ENCODE measurements at regions not wholly inside any gene's neighbourhood (a gene's known extent, or its start where the extent isn't known, plus 50 kb on each side); places are given as distances from the start of the nearest gene placed in this dataset.
"Not testable (repeated sequence)": the region's sequence is repeated elsewhere in the genome, so short reads cannot be mapped to it uniquely, and the experiment has no call there.

DNA sequence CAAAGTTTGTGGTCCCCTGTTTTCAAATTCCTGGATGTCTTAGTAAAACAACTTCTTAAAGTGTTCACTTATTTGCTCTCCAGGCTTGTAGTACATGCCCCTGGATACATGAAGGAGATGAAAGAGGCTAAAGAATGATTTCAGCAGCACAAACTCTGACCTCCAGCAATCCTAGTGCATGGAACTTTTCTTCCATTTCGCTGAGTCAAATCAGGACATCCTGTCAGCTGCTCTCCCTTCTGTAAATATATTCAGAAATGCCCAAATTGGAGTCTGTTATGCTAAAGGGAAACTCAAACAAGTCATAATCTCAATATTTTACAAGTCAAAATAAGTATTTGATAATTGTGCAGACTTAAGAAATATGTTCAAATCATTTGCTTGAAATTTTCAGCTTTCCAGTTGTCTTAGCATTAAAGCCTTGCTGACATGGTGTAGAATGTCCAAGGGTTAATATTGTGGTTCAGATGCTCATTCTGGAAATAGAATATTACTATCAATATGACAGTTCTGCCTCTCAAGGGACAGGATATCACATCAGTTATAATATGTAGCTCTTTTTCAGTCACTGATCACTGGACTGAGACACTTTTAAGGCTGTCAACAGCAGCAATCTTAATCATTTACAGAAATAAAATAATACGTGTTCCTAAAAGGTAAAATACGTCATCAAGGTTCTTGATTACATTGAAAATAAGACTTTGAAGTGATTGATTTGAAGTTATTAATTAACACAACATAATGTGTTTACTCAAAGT lies 1157.3 kb downstream of the PLA2G4A start:
- ATAC-seq = no peak

DNA sequence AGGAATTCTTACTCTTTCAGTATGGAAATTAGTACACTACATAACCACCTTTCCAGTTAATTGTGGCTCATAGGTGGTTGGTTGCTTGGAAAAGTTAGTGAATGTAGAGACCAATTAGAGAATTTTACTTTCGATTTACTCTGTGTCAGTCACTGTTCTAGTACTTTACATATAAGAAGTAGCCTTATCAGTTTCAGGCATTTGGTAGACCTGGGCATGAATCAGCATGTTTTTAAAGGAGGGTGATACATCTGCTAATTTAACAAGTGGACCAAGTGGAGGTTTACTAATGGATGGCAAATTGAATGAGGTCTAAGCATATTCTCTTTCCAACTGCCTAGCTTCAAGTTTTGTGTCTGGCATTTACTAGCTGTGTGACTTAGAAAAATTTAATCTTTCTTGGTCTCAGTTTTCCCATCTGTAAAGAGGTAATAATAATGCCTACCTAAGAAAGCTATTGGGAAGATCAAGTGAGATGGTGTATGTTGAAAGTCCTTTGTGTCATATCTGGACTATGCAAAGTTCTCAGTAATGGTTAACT lies 1158.6 kb downstream of the PLA2G4A start:
- ATAC-seq = no peak

DNA sequence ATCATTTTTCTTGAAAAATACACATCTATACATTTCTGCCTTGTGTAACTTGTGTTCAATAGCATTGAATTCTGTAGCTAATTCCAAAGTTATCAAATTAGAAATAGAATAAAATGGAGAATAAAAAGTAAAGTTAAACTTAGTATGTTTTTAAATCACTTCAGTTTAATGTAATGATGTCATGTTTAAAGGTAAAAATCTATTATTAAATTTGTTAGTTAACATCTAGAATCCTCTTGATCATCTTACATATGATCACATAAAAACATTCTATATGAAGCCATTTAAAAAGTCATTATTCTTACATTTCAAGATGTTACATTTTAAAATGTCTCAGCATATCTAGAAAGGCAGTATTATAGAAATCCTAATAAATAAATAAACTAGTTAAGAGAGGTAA lies 1163.2 kb downstream of the PLA2G4A start:
- ATAC-seq = no peak

DNA sequence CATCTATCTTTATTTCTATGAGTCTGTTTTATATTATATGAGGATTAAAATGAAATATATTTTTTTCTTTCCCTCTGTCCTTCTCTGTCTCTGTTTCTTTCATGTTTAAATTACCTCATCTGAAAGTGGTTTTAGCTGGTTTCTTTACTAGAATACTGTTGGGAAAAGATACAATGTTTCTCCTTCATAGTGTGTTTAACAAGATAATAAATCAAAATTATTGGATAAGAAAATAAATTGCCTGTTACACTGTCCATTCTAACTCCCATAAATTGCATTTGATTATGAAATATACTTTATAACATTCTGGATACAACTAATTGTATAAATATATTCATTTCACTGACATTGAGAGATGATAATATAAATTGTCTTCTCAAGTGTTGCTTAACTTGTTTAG lies 1168.0 kb downstream of the PLA2G4A start:
- ATAC-seq = no peak

DNA sequence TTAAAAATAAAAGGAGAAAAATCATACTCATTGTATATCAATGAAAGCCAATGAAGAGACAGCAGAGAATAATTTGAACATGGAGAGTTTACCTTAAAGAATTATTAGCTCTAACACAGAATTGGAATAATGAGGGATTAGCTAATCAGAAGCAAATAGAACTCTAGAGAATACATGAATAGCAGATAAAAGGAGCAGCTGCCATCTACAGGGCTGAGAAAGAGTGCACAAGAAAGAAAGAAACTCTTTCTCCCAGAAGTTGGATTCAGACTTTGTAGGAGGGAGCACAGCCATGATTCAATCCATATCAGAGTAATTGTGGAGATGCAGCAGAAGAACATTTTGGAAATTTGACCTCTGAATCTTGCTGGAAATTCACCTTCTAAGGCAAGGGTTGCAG lies 1171.2 kb downstream of the PLA2G4A start:
- ATAC-seq = no peak

DNA sequence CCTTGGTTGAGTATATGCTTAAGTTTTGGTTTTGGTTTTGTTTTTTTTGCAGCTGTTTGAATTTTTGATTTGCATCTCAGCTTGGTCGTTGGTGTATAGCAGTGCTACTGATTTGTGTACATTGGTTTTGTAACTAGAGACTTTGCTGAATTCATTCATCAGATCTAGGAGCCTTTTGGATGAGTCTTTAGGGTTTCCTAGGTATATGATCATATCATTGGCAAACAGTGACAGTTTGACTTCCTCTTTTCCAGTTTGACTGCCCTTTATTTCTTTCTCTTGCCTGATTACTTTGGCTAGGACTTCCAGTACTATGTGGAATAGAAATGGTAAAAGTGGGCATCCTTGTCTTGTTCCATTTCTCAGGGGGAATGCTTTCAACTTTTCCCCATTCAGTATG lies 1174.9 kb downstream of the PLA2G4A start:
- ATAC-seq = not testable (repeated sequence)

DNA sequence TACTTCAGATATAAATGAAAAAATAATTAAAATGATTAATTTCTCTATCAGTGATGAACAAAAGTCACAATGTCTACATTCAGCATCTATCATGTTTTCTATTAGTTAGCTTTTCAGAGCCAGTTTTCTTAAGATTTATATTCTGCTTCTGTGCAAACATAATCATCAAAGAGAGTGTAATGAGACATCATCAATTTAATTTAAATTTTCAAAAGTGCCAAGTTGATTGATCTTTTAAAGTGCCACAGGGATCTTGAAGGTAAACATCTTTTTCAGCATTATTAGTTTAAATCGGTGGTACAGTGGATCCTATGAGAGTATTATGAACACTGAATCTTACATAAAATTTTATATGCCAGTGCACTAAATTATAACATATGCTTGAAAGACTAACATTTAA lies 1176.1 kb downstream of the PLA2G4A start:
- ATAC-seq = no peak

DNA sequence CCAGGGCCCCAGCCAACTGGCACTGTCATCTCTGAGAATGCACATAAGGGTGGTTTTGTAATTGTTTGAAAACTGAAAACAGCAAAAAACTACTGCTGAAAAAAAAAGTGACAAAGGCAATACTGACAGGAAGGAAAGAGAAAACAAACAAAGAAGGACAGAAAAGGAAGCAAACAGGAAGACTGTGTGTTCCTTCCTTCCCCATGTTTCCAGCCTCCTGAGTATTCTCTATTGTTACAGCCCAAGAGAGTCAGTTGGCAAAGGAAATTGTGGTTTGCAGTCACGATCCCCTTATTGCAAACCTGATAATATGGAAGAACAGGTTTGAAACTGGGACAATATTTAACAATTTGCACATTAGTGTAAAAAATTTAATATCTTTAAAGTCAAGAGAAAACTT lies 1177.6 kb downstream of the PLA2G4A start:
- ATAC-seq = no peak

DNA sequence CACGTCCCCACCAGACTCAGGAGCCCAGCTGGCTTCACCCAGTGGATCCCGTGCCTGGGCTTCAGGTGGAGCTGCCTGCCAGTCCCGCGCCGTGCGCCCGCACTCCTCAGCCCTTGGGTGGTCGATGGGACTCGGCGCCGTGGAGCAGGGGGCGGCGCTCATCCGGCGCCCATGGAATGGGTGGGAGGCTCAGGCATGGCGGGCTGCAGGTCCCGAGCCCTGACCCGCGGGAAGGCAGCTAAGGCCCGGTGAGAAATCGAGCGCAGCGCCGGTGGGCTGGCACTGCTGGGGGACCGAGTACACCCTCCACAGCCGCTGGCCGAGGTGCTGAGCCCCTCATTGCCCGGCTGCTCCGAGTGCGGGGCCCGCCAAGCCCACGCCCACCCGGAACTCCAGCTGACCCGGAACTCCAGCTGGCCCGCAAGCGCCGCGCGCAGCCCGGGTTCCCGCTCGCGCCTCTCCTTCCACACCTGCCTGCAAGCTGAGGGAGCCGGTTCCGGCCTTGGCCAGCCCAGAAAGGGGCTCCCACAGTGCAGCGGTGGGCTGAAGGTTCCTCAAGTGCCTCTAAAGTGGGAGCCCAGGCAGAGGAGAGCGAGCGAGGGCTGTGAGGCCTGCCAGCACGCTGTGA lies 1184.6 kb downstream of the PLA2G4A start:
- not testable (repeated sequence) for ATAC-seq

DNA sequence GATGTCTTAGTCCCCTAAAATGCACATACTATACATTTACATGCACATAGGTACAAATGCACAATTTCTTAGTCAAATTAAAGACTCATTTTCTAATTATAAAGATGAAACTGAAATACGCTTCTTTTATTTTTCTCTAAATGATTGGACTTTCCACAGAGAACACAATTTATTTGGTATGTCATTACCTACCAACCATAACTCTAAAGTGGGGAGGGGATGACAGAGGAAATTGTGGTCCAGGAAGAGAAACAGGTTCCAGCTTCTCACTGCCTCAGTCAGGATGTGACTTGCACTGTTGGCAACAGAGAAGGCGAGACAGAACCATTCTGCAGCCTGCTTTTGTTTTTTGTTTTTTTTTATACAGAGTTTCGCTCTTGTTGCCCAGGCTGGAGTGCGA lies 1189.2 kb downstream of the PLA2G4A start:
- no peak for ATAC-seq

DNA sequence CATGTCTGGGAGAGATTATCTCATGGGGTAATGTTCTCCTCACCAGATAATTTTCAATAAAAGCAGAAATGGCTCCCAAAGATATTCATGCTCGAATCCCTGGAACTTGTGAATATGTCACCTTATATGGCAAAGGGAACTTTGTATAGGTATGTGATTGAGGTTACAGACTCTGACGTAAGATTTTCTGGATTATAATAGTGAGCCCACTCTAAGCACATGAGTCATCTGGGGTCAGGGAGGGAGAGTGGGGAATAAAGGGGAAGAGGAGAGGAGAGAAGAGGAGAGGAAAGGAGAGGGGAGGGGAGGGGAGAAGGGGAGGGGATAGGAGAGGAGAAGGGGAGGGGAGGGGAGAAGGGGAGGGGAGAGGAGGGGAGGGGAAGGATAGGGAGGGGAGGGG lies 1193.9 kb downstream of the PLA2G4A start:
- no peak for ATAC-seq

DNA sequence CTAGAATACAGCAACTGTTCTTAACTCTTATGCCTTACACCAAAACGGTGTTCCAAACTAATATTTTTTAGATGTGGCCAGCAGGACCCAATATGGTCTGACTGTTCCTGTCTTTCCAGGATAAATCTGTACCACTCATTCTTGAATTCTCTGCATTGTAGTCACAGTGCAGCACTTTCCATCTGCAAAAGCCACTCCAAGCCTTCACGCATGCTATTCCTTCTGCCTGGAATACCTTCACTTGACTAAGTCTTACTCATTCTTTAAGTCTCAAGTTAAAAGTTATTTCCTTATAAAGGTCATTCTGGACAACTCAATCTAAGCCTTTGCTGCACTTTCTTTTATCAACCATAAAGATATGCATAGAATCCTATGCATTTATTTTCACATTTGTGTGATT lies 1194.5 kb downstream of the PLA2G4A start:
- ATAC-seq = no peak

DNA sequence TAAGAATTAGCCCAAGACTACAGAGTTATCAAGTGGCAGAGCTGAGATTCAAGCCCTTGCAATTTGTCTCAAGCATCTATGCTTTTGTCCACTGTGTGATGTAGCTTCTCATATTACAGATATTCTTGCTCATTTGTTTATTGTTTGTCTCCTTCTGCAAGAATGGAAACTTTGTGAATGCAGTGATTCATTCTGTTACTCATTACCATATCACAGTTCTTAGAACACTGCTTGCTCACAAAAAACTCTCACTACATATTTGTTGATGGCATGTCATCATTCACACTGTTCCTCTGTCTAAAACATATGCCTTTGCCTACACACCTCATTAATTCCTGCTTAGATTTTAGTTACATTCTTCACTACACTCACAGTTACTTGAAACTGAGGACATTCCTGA lies 1198.9 kb downstream of the PLA2G4A start:
- no peak for ATAC-seq

DNA sequence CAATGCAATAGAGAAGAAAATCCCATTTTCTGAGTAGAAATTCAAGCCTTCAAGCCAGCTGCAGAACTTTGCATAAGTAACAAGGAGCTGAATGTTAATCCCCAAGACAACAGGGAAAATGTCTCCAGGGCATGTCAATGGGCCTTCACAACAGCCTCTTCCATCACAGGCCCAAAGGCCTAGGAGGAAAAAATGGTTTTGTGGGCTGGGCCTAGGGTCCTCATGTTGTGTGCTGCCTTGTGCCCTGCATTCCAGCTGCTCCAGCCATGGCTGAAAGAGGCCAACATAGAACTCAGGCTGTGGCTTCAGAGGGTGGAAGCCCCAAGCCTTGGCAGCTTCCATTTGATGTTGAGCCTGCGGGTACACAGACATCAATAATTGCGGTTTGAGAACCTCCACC lies 1208.8 kb downstream of the PLA2G4A start:
- ATAC-seq = not testable (repeated sequence)

DNA sequence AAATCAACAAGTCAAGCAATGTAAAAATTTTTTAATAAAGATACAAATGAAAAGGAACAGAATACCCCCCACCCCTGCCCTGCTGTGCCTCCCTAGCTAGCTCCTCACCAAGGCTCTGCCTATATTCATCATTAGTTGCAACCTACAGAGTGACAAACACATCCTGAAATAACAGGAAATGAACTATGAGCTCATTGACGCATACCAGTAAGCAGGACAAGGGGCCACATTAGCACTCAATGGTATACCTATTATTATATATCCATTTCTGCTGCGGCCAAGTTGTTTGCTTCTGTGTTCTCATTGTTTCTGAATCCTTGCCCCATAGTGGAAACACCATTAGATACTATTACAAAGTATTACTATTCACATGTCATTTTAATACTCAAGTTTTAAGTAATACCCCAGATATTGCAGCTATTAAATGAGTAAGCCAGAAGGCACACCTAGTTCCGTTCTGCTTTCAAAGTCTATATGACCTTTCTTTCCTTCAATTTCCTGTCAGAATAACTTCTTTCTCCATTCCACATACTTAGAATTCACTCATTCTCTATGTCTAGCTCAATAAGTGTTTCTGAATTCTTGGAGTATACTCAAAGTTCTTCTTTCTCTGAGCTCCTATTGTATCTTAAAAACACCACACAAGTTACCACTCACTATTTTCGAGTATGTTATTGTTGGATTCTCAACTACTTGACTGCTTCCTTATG lies 1214.9 kb downstream of the PLA2G4A start:
- ATAC-seq = no peak

DNA sequence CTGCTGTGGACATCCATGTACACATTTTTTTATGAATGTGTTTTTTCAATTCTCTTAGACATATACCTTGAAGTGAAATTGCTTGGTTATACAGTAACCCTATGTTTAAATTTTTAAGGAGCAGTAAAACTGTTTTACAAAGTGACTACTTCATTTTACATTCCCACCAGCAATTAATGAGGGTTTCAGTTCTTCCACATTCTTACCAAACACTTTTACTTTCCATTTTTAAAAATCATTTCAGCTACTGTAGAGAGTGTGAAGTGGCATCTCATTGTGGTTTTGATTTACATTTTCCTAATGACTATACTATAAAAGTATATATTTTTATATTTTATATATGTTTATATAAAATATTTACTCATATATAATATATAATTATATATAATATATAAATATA lies 1221.5 kb downstream of the PLA2G4A start:
- ATAC-seq = no peak

DNA sequence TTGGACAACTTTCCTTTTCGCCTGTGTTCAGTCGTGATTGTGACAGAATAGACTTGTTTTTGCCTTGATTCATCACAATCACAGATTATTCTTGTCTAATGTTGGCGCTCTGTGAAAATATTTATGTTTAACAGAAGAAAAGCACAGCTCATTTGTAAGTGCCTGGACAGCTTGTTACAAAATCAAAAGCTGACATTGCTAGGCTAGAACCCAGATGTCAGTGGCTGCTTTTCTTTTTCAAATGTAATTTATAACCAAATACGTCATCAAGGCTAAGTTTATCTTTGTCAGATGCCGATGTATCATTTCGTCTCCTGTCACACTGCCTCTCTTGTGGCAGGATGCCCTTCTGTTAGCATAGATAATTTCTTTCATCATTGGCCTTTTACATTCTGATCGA lies 1227.3 kb downstream of the PLA2G4A start:
- ATAC-seq = no peak

DNA sequence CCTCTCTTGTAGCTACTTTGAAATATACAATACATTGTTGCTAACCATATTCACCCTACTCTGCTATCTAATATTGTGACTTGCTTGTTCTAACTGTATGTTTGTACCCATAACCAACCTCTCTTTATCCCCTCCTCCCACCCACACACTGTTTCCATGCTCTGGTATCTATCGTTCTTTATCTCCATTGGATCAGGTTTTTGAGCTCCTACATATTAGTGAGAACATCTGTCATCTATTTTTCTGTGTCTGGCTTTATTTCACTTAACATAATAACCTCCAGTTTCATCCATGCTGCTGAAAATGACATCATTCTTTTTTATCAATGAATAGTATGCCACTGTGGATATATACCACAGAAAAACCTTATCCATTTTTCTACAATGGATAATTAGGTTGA lies 1230.1 kb downstream of the PLA2G4A start:
- ATAC-seq = no peak

DNA sequence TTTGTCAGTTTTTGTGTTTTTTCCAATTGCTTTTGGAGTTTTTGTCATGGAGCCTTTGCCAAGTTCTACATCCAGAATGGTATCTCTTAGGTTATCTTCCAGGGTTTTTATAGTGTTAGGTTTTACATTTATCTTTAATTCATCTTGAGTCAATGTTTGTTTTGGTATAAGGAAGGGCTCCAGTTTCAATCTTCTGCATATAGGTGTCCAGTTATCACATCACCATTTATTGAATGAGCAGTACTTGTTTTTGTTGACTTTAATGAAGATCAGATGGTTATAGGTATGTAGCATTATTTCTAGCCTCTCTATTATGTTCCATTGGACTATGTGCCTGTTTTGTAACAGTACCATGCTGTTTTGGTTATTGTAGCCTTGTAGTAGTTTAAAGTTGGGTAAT lies 1233.1 kb downstream of the PLA2G4A start:
- no peak for ATAC-seq

DNA sequence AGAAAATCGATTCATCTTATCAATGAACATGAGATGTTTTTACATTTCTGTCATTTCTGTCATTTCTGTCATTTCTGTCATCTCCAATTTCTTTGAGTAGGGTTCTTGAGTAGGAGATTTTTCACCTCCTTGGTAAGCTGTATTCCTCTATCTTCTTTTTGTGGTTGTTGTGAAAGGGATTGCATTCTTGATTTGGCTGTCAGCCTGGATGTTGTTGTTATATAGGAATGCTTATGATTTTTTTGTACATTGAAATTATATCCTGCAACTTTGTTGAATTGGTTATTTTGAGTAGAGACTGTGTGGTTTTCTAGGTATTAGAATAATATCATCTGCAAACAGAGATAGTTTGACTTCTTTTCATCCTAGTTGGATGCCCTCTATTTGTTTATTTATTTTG lies 1233.7 kb downstream of the PLA2G4A start:
- ATAC-seq = no peak

DNA sequence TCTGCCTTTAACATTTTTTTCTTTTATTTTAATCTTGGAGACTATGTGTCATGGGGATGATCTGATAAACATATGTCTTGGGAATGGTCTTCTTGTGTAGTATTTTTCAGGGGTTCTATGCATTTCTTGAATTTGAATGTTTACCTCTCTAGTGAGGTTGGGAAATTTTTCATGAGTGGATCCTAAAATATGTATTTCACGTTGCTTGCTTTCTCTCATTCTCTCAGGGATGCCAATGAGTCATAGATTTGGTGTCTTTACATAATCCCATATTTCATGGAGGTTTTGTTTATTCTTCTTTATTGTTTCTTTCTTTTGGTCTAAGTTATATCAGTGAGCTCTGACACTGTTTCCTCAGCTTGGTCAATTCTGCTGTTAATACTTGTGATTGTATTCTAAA lies 1237.2 kb downstream of the PLA2G4A start:
- no peak for ATAC-seq

DNA sequence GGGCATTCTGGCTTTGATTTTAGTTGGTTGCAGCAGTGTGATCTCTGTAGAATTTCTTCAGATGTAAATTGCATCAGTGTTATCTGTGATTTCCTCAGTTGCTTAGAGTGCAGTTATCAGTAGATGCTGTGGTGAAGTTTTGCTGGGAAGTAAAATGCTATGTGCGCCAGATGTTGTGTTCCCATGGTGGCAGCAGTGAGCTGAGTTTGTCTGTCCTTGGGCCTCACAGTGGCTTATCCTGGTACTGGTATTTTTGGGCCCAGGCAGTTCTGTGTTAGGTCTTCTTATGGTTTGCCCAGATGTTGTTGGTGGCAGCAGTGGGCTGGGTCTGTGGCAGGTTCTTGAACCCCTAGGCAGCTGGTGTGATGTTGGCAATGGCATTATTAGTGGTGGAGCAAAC lies 1242.1 kb downstream of the PLA2G4A start:
- no peak for ATAC-seq

DNA sequence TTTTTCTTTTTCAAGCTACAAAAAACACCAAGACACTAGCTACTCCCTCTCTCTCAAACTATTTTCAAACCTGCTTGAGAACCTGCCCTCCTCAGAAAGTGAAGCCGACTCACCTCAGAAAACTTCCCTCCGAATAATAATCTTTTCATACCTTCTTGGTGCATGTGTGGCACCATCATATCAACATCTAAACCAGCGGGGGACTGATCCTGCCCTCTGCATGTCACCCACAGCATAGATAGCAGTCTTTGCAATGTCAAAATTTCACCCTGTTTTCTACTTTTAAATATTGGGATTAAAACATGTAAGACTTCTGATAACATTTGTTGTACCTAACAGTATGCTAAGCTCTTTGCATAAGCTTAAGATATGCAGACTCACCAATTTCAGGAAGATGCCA lies 1260.3 kb downstream of the PLA2G4A start:
- no peak for ATAC-seq

DNA sequence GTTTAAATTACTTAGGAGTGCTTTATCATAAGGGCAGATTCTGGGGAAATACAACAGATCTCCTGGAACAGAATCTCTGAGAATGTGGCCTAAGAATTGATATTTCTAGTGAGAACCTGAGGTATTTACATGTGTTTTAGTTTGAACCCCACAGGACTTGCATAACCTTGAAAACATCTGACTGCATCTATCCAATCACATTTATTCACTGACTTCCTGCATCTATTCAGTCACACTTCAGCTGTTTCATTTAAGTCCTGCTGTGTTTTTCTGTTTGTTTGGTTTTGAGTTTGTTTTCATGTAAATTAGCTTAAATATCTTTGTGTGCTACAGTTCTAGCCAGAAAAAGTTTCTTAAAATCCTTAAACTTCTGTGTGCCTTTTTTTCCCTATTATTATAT lies 1260.7 kb downstream of the PLA2G4A start:
- ATAC-seq = no peak
